HG03159 (cell line): ENCODE measurements at regions not wholly inside any gene's neighbourhood (a gene's known extent, or its start where the extent isn't known, plus 50 kb on each side); places are given as distances from the start of the nearest gene placed in this dataset.
"Not testable (repeated sequence)": the region's sequence is repeated elsewhere in the genome, so short reads cannot be mapped to it uniquely, and the experiment has no call there.

ENCODE experiments used
- ATAC-seq: cut with Tn5 transposase; IDR thresholded peaks from one replicate; pipeline ENCODE4 v1.9.1; 2021; ENCODE audit warnings: mild to moderate bottlenecking, moderate library complexity; ENCODE audit not compliant: unreplicated experiment

DNA sequence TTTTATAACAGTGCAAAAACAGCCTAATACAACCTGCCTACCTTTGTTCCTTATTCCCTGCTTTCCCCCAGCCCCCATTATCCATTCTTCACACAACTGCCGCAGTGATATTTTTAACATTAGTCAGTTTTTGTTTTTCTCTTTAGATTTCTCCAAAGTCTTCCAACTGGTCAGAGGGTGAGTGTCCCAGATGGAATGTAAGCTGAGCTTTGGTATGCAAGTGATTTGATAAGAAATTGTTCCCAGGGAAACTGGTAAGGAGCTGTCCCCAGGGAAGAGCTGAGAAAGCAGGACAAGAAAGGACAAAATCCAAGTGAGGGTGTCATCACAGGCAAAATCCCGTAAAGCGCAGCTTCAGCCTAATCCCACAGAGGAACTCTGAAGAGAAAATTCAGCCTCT lies 475.5 kb upstream of the ADGRL3 start:
- ATAC-seq, result no peak

- ATAC-seq, result no peak
Measured at GRCh38 chr4:60726779-60727178, 473.3 kb upstream of the ADGRL3 start.

DNA sequence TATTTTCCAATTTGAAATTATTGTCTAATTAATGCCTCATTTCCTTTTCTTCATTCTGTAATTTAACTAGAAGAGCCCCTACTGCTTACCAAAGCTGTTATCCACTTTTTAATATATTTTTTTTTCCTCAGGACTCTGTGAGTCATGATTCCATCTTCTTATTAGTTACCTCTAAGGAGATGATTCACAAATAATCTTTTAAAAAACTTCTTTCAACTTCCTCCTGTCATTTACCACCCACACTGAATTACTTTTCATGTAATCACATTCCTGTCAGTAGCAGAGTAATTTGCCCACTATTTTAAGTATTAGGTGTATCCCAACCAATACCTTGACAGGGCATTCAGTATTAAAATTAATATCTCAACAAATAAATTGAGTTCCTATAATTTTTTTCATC lies 470.9 kb upstream of the ADGRL3 start:
- ATAC-seq, result no peak

- not testable (repeated sequence) for ATAC-seq
Measured at GRCh38 chr4:60729764-60730163, 470.4 kb upstream of the ADGRL3 start.

DNA sequence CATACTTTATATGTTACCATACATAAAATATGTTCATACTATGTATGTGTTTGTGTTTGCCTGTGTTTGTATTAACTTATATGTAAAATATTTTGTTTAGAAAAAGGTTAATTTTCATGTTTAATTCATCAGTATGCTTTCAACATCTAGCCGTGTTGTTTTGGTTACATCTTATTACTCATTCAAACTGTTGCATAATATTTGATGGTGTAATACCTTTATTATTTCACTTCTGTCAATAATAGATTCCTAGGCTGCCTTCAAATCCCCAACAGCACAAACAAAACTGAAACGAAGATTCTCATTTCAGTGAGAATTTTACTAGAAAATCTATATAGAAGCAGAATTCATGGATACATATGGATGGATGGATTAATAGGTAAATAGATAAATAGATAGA lies 462.3 kb upstream of the ADGRL3 start:
- no peak for ATAC-seq

DNA sequence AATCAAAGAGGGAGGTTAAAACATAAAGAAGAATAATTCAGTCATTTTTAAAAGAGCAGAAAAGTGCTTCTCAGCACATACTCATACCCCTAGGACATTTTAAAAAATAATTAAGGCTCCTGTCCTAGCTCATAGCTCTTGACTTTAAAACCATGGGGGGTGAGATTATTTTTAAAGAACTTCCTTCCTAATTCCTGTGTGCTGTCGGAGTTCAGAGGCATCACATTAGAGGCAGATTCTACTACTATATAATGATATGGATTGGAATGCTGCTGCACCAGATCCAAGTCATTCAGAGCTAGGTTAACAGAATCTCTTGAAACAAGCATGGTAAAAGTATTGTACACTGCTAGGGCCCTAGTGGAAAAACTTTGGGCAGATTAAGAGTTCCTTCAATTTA lies 456.5 kb upstream of the ADGRL3 start:
- ATAC-seq, result no peak

DNA sequence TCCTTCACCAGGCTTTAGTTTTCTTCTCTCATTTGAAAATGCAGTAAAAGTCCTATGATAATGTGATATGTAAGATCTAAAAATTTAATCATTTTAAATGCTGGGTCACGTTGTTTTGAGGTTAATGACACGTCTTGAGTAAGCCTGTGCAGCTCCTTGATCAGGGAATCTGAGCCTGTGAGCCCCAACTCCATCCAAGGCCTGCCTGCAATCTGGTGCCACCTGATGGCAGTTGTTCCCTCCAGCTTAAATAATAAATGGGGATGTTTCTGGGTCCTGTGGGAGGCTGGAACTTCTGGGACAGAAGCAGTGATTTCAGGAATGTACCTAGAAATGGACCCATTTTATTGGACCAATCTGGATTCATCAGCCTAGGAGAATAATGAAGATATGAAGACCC lies 455.4 kb upstream of the ADGRL3 start:
- no peak for ATAC-seq

DNA sequence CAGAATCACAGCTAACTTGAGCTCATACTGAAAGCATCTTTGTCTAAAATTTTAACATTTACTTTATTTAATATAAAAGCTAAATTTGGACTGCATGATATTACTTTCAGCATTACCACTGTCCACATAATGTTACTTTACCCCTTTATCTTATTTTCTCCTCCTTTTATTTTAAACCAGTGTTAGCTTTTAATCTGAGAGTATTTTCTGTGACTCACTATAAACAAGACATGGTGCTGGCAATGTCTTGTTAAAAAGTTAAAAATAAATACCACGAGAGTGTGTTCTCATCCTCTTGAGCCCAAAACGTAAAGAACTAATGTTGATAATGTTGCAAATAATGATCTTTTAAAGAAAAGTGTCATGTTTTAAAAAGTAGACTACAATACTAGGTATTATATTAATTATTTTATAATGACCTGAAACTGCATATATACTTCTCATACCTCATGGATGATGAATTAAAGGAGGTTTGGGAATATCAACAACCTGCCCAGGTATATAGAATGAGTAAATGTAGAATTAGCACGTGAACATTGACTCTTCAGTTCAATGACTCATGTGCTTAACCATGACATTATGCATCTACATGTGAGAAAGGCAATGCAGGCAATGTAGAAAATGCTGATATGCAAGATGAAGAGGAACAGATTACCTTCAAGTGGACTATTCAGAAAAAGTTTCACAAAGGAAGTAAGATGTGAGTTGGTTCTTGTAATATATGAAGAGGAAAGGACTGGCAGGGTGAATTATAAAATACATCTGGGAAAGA lies 454.1 kb upstream of the ADGRL3 start:
- no peak for ATAC-seq

DNA sequence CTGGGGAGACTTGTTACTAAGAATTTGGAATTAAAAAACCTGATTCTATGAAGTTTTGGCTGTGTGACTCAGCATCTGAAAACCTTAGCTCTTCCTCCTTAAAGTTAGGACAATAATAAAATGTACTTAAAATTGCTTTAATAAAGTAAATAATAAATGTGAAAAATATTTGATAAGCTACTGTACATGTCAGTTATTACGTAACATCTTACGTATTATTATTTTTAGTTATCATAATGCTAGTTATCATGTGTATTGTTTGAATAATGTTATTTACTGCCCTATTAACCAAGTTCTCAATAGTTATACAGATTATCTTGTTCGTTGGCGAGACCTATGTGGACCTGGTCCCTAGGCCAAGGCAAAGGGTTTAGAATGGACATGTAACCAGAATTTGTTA lies 449.2 kb upstream of the ADGRL3 start:
- ATAC-seq, result no peak

GRCh38 chr4:60757986-60758680 lies 442.0 kb upstream of the ADGRL3 start:
- no peak for ATAC-seq

GRCh38 chr4:60759518-60760245 lies 440.4 kb upstream of the ADGRL3 start:
- no peak for ATAC-seq

DNA sequence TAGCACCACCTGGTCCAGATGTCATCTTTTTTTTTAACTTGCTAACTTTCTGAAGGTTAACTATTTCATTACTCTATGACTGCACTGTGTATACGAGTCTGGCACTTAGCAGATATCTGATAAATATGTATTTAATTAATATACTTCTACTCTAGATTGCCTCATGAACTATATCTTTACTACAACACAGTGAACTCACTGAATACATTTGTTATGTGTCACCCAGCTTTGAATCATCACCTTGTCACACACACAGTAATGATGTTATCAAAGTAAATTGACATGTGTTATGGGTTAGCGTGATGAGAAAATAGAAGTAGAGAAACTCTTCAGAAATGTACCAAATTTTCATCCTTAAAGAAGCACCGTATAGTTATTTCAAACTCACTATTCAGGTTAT lies 419.3 kb upstream of the ADGRL3 start:
- no peak for ATAC-seq

- ATAC-seq, result no peak
Measured at GRCh38 chr4:60790608-60791007, 409.5 kb upstream of the ADGRL3 start.

- ATAC-seq, result no peak
Measured at GRCh38 chr4:60794372-60794771, 405.8 kb upstream of the ADGRL3 start.

GRCh38 chr4:60799214-60799613 lies 400.9 kb upstream of the ADGRL3 start:
- ATAC-seq, result no peak

DNA sequence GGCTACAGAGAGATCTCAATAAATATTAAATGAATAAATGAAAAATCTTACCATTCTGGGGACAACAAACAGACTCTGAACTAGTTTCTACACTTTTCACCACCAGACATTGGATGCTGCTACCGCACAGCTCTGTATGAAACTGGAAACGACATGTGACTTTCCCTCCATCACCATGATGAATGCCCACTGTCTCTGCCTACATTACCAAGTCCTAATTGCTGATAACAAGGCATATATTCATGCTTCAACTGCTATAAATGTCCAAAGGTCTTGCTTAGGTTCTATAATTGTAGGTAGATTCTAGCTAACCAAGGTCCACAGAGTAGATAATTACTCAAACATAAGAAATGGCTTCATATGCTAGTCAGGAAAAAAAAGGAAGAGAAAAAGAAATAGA lies 399.4 kb upstream of the ADGRL3 start:
- no peak for ATAC-seq

DNA sequence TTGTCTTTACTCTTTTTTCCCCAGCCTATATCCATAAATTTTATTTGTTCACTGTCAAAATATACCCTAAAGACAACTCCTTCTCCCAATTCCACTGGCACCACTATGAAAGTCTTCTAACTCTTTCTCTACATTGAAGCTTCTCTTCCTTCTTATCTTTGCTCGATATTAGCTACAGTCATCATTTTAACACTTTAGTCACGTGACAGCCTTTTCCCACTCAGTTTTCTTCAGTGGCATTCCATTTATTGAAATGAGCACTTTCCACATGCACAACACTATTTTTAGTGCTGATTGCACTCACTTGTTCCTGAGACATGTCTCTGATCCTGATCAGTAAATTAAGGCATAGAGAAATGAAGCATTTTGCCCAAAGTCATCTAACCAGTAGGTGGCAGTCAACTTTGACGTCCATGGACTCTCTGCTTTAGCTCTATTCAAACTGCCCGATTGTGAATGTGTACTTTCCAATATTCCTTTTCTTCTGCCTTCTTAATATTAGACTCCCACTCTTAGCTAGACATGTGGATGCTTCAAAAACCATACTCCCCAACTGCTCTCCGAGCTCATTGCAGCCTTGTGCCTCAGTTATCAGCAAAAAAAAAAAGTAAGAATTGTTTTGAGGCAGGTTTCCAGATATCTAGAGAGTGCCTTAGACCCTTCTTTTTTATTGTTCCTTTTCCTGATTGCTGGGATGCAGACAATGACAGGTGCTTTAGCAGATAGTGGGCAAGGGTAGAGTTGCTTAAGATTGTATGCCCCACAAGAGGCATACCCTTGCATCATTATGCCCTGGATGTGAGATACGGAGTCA lies 394.4 kb upstream of the ADGRL3 start:
- no peak for ATAC-seq

DNA sequence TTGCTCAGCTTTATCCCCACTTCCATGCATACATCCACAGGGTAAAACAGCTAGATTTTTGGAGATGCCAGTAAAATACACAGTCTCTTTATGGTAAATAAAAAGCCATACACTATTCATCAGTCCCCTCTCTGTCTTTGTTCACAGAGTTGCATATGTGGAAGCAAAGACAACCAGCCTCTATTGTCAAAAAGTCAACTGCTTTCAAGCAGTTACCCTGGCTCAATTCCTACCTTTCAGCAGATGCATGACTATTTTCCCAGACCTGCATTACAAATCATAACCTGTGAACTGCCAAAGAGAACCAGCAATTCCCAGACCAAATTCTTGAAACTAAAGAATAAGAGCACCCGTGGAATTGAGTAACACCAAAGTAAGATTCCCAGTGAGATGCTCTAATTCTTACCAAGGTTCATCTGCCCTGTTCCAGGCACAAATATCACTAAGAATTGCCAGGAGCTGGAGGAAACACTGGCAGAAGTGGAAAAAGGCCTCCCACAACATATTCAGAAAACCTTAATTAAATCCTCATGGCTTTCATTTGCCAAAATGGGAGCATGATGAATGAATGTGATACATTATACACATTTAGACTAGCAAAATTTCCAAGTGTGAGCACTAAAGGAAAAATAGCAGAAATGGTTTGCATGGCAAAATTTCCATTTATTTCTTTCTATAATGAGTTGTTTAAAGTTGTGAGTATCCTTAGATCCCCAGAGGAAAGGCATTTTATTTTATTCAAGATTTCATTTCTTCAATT lies 391.2 kb upstream of the ADGRL3 start:
- ATAC-seq, result no peak

DNA sequence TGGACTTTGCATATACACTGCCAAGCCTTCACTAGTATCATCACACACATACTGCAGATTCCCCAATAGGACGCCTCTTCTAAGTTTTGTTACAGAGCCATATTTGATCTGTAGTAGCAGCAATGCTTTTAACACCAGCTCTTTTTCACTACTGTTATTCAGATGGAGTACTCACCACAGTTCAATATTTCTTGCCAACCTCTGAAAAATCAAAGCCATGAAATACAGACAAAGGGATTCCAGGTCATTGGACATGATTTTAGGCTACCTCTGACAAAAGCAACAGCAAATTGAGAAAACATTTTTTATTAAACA lies 390.7 kb upstream of the ADGRL3 start:
- ATAC-seq, result no peak

GRCh38 chr4:60812811-60813210 lies 387.3 kb upstream of the ADGRL3 start:
- no peak for ATAC-seq

DNA sequence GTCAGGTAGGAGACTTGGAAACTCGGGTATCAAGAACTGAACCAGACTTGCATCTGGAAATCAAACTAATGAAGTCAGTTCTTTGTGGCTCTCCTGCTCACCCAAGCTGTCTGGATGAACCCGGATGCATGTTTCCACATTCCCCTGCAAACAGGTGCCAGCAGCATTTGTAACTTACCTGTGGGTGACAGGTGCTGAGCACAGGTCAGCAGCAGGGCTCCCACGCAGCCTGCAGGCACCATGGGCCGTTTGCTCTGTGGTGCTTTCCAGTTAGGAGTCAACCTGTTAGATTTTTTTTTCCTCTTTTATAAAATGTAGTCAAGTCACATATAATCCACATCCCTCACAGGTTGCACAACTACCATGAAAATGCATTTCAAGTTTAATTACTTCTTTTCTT lies 385.6 kb upstream of the ADGRL3 start:
- no peak for ATAC-seq
